ENCODE measurements at regions not wholly inside any gene's neighbourhood (a gene's known extent, or its start where the extent isn't known, plus 50 kb on each side); places are given as distances from the start of the nearest gene placed in this dataset.

DNA sequence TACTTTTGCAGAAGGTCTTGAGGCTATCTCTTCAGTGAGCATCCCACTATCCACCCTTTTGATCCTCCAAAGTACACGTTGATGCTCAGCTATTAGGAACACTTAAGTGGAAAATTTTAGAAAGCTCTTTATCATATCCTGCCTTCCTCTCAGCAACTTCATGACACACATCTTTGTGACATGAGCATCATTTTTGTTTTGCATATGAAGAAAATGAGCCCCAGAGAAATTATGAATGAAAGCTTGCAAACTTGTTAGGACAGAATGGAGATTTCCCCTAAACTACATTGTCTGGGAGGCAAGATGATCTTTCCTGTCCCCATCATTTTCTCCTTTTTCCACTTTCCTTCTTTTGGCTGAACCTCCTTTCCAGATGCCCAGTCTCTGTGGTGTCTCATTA is 239.4 kb upstream of the PIK3R1 start:
- TF ChIP-seq GATA3 (IDR thresholded peaks at IDR 0.05; ENCODE audit: low read depth, low read length) (no peak), GATA2 (IDR thresholded peaks at IDR 0.05; ENCODE audit: low read depth, low read length) (no peak)
